ENCODE measurements at regions not wholly inside any gene's neighbourhood (a gene's known extent, or its start where the extent isn't known, plus 50 kb on each side); places are given as distances from the start of the nearest gene placed in this dataset.

DNA sequence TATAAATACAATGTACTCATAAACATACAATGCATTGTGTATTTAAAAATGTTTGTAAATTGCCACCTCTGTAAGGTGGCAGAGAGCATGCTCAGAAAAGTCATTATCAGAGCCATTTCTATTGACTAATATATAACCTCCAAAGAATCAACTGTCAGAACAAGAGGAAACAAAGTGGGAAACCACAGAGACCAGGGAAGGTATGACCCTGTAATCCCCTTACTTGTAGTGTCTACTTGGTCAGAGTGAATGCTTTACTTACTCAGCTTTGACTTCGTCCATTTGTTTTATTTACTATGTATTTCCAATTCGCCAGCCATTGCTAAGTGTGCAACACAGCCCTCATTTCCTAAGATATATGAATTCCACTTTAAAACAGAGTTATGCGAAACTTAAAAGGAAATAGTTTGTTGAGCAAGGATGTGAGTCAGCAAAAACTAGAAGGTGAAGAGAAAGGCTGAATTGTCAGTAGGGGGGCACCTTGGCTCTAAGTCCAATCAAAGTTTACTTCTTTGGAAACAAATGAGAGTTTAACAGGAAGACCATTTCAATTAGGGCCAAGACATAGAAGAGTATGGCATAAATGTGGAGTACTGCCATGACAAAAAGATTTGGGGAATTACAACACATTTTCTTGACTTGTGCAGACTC is 671.7 kb upstream of the PTBP2 start:
- DNase-seq (ENCODE audit: low read depth, low spot score), result no peak
- TF ChIP-seq POLR2AphosphoS5 (IDR thresholded peaks at IDR 0.05; ENCODE audit: borderline replicate concordance, low read depth, low read length) (no peak), EZH2 (IDR thresholded peaks at IDR 0.05) (no peak), FOXP2 (optimal IDR thresholded peaks at IDR 0.05; ENCODE audit: control extremely low read depth, extremely low read length, insufficient read depth) (no peak)
- H3K9me3 ChIP-seq (ENCODE audit: low read depth, low read length), result no peaks in the 10 kb centered on the region
- no peaks in the 10 kb centered on the region for H3K36me3 ChIP-seq (ENCODE audit: insufficient read depth, low read length)
- H3K4me3 ChIP-seq, result no peak overlapping the region
- 0 out of 2 replicates have a peak overlapping the region, but pooled peaks have one; percentile 4 for H3K27ac ChIP-seq
- no peak overlapping the region for H3K9ac ChIP-seq (ENCODE audit: insufficient read length)

DNA sequence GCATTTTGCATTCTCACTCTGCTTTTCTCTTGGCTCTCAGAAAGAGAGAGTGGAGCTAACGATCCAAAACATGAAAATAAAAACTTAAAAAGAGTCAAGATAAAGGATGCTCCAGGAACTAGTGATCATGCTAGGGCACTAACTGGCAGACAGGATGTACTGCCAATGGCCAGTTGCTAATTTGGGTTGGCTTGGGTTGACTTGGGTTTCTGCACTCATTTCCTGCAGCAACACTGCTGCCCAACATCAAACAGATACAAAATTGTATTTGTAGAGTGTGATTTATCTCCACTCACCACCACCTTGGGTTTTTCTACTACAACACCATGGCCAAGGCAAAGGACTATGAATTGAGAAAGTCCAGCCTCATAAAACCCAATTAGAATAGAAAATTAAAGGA is 662.3 kb upstream of the PTBP2 start:
- no peak for DNase-seq (ENCODE audit: low read depth, low spot score)
- H3K4me3 ChIP-seq, result no peak overlapping the region
- H3K27ac ChIP-seq, result no peak overlapping the region
- H3K36me3 ChIP-seq (ENCODE audit: insufficient read depth, low read length), result no peaks in the 10 kb centered on the region
- H3K9ac ChIP-seq (ENCODE audit: insufficient read length), result no peak overlapping the region
- H3K9me3 ChIP-seq (ENCODE audit: low read depth, low read length), result no peaks in the 10 kb centered on the region
- TF ChIP-seq POLR2AphosphoS5 (IDR thresholded peaks at IDR 0.05; ENCODE audit: borderline replicate concordance, low read depth, low read length) (no peak), EZH2 (IDR thresholded peaks at IDR 0.05) (no peak)

DNA sequence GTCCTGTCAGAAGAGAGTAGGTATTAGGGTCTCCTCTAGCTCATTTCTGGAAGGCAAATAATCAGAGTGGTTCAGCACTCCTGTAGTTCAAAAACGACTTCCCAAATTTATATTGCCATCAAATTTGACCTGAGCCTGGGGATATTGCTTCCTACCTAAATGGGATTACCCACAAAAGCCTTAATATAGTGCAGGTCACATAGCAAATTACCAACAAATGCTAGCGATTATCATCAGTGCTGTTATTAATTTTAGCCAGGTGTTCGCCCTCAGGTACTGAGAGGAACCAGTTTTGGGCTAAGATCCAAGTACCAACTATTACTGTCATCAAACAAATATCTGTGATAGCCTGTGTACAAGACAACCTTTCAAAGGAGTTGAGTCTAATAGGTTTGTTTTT is 661.8 kb upstream of the PTBP2 start:
- Histone ChIP-seq H3K27ac (no peak overlapping the region), H3K36me3 (ENCODE audit: insufficient read depth, low read length) (no peaks in the 10 kb centered on the region), H3K9me3 (ENCODE audit: low read depth, low read length) (no peaks in the 10 kb centered on the region), H3K9ac (ENCODE audit: insufficient read length) (no peak overlapping the region), H3K4me3 (no peak overlapping the region)
- no peak for DNase-seq (ENCODE audit: low read depth, low spot score)
- TF ChIP-seq FOXP2 (optimal IDR thresholded peaks at IDR 0.05; ENCODE audit: control extremely low read depth, extremely low read length, insufficient read depth) (no peak), EZH2 (IDR thresholded peaks at IDR 0.05) (no peak), POLR2AphosphoS5 (IDR thresholded peaks at IDR 0.05; ENCODE audit: borderline replicate concordance, low read depth, low read length) (no peak)

DNA sequence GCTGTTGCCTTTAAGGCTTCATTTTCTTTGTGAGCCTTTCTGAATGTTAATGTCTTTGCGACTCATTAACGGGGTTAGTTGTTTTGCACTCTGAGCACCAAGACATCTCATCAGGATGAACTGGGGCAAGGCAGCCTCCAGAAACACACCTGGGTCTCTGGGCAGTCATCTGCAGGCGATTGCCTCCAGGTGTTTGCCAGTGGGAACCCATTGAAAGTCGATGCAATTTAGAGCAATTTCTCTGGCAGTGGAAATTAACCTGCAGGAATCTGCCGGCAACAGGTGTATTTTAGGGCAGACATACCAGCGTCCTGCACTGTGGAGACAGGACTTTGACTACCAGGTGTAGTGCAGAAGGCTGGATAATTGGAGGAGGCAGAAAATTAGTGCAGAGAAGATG is 661.0 kb upstream of the PTBP2 start:
- no peak overlapping the region for H3K9ac ChIP-seq (ENCODE audit: insufficient read length)
- TF ChIP-seq POLR2AphosphoS5 (IDR thresholded peaks at IDR 0.05; ENCODE audit: borderline replicate concordance, low read depth, low read length), result no peak
- no peak for TF ChIP-seq FOXP2 (optimal IDR thresholded peaks at IDR 0.05; ENCODE audit: control extremely low read depth, extremely low read length, insufficient read depth)
- TF ChIP-seq EZH2 (IDR thresholded peaks at IDR 0.05), result no peak
- no peak for DNase-seq (ENCODE audit: low read depth, low spot score)
- H3K4me3 ChIP-seq, result no peak overlapping the region
- H3K27ac ChIP-seq, result no peak overlapping the region
- no peaks in the 10 kb centered on the region for H3K36me3 ChIP-seq (ENCODE audit: insufficient read depth, low read length)
- no peaks in the 10 kb centered on the region for H3K9me3 ChIP-seq (ENCODE audit: low read depth, low read length)

DNA sequence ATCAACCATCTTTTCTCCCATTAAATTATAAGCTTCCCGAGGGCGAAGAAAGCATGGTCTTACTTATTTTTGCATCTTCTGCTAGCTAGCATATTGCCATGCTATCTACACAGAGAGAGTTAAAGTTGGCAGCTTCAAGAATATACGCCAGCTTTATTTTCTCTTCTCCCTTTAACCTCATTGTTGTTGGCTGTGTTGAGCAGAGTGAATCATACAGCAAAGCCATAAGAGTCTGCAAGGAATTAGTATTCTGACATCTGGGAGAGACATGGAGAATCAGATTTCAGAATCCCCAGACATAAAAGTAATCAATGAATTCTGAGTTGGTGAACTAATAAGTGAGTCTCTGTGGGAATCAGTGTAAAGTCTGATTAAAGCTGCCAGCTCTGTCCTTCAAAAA is 649.6 kb upstream of the PTBP2 start:
- Histone ChIP-seq H3K27ac (no peak overlapping the region), H3K4me3 (no peak overlapping the region), H3K9ac (ENCODE audit: insufficient read length) (no peak overlapping the region), H3K9me3 (ENCODE audit: low read depth, low read length) (no peaks in the 10 kb centered on the region), H3K36me3 (ENCODE audit: insufficient read depth, low read length) (no peaks in the 10 kb centered on the region)
- DNase-seq (ENCODE audit: low read depth, low spot score), result no peak
- TF ChIP-seq POLR2AphosphoS5 (IDR thresholded peaks at IDR 0.05; ENCODE audit: borderline replicate concordance, low read depth, low read length), result no peak
- TF ChIP-seq EZH2 (IDR thresholded peaks at IDR 0.05), result no peak
- TF ChIP-seq FOXP2 (optimal IDR thresholded peaks at IDR 0.05; ENCODE audit: control extremely low read depth, extremely low read length, insufficient read depth), result no peak

DNA sequence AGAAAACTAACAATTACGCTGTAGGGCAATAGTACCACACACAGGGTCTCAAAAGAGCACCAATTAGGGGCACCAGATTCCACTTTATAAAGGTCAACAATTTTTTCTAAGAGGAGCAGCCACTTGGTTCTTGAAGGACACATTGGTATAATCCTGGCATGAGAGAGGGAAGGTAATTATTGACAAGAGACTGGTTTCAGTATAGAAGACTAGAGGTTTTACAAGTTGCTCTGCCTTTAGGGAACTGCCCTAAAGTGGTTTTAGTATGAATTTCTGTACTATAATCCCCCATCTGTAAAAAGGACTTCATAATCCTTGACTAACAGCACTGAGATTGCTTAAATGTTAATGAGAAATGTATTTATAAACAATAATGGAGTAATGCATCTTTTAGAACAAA is 648.5 kb upstream of the PTBP2 start:
- Histone ChIP-seq H3K9ac (ENCODE audit: insufficient read length) (no peak overlapping the region), H3K36me3 (ENCODE audit: insufficient read depth, low read length) (no peaks in the 10 kb centered on the region), H3K27ac (no peak overlapping the region), H3K4me3 (no peak overlapping the region), H3K9me3 (ENCODE audit: low read depth, low read length) (no peaks in the 10 kb centered on the region)
- no peak for TF ChIP-seq FOXP2 (optimal IDR thresholded peaks at IDR 0.05; ENCODE audit: control extremely low read depth, extremely low read length, insufficient read depth)
- TF ChIP-seq POLR2AphosphoS5 (IDR thresholded peaks at IDR 0.05; ENCODE audit: borderline replicate concordance, low read depth, low read length), result no peak
- TF ChIP-seq EZH2 (IDR thresholded peaks at IDR 0.05), result no peak
- DNase-seq (ENCODE audit: low read depth, low spot score), result no peak

DNA sequence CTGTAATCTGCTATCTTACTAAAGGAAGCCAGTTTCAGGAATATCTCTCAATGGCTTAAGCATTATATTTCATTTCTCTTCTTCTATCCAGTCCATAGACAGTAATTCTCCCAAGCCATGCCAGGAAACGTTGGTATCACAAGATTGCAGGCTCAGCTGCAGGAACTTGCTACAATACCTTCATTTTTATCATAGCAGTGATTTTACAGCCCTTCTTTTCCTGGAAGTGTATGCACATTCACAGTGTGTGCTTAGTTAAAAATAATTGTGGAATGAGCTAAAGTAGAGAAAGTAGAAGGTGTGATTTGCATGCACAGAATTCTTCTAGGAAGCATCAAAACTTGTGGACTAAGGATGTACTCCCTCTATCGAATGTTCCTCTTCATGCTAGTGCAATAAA is 647.2 kb upstream of the PTBP2 start:
- TF ChIP-seq FOXP2 (optimal IDR thresholded peaks at IDR 0.05; ENCODE audit: control extremely low read depth, extremely low read length, insufficient read depth) (no peak), POLR2AphosphoS5 (IDR thresholded peaks at IDR 0.05; ENCODE audit: borderline replicate concordance, low read depth, low read length) (no peak), EZH2 (IDR thresholded peaks at IDR 0.05) (no peak)
- no peak overlapping the region for H3K27ac ChIP-seq
- DNase-seq (ENCODE audit: low read depth, low spot score), result no peak
- H3K9ac ChIP-seq (ENCODE audit: insufficient read length), result no peak overlapping the region
- H3K9me3 ChIP-seq (ENCODE audit: low read depth, low read length), result no peaks in the 10 kb centered on the region
- no peaks in the 10 kb centered on the region for H3K36me3 ChIP-seq (ENCODE audit: insufficient read depth, low read length)
- no peak overlapping the region for H3K4me3 ChIP-seq

DNA sequence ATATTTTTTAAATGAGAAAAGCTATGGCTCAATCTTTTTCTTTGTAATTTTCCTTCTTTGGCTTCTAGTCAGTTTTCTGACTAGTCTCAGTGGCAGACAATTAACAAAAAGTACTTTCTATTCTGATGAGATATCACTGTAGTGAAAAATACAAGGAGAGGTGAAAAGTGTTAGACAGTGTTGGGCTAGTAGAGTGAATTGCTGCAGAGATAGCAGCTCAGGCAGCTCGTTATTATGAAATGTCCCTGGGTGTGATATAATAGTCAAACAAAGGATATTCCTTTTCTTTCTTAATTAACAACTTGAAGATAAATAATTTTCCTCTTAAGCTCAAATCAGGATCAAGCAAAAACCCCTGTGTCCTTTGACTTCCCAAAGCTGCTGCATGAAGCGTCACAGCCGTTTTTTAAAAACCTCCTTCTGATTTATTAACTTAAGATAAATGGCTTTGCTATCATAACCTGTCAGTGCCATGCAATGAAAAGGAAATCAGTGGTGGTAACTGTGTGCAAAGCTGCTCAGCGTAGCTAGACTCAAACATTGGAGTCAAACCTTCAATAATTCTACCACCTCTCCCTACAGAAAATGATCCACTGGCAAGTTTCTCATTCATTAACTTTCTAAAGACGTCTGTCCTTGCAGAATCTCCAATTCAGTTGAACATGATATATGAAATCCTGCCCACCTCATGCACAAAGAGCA is 646.6 kb upstream of the PTBP2 start:
- Histone ChIP-seq H3K4me3 (no peak overlapping the region), H3K36me3 (ENCODE audit: insufficient read depth, low read length) (no peaks in the 10 kb centered on the region), H3K27ac (no peak overlapping the region), H3K9me3 (ENCODE audit: low read depth, low read length) (no peaks in the 10 kb centered on the region), H3K9ac (ENCODE audit: insufficient read length) (no peak overlapping the region)
- DNase-seq (ENCODE audit: low read depth, low spot score), result no peak
- TF ChIP-seq FOXP2 (optimal IDR thresholded peaks at IDR 0.05; ENCODE audit: control extremely low read depth, extremely low read length, insufficient read depth), result no peak

All from SK-N-MC (cell line).